HG02588 (cell line): ENCODE measurements at regions not wholly inside any gene's neighbourhood (a gene's known extent, or its start where the extent isn't known, plus 50 kb on each side); places are given as distances from the start of the nearest gene placed in this dataset.

Experiments used
- ATAC-seq: cut with Tn5 transposase; IDR thresholded peaks from one replicate; pipeline ENCODE4 v1.9.1; 2021; ENCODE audit warnings: mild to moderate bottlenecking, moderate library complexity; ENCODE audit not compliant: unreplicated experiment

DNA sequence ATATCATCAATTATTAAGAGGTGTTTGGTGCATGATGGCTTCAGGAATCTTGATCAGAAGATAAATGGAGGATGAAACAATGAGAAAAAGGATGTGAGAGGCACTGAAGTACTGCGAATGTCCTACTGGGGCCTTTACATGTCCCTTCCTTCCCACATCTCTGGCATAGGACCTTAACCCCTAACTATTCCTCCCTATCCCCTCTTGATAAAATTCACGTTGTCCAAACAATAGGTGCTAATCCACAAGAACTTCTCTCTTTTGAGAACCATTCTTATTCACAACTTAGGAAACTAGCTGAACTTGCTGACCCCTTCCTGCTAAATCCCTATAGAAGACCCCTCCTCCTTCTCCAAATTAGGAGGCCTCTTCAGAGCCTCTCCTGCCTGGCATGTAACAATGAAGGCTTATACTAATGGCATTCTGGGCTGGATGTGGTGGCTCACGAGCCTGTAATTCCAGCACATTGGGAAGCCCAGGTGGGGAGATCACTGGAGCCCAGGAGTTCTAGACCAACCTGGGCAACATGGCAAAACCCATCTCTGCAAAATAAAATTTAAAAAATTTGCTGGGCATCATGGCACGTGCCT lies 276.5 kb upstream of the SMARCA2 start:
- no peak for ATAC-seq

DNA sequence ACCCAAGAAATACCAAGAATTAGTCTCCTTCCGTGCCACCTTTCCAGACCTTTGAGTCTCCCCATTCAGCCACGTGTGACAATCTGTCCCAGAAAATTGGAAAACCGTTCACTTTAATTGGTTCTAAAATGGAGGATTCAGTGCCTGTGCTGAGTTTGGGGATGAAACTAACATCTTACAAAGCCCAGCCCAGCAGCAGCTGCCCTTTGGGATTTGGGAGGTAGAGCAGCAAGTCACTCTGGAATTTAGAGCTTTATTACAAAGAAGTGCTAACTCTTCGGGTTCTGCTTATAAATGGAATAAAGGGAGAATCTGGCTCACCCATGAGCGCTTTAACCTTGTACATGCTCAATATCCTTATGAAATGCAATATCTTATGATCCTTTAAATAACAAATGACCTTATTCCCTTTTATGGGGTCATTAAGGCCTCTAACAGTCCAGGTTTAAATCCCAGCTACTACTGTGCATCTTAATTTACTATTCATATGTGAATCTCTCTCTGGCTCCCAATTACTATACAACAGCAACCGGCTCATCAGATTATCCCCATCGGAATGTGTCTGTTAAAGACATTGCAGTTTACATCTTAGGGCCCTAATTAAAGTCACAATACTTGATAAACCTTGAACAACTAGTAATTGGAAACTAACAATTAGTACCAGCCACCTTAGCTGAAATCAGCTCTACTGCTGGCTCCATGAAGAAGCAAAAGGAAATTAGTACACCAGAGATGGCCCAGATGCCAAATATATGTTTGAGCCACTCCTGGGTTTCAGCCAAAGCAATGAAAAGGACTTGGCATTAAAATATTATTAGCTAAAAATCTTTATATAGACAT lies 271.8 kb upstream of the SMARCA2 start:
- ATAC-seq, result no peak

DNA sequence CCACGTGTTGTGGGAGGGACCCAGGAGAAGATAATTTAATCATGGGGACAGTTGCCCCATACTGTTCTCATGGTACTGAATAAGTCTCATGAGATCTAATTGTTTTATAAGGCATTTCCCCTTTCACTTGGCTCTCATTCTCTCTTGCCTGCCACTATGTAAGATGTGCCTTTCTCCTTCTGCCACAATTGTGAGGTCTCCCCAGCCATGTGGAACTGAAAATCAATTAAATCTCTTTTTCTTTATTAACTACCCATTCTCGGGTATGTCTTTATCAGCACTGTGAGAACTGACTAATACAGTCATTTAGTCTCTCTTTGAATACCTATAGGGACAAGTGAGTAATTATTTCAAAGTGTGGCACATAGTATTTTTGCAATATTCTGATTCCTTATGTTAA lies 269.2 kb upstream of the SMARCA2 start:
- ATAC-seq, result no peak

DNA sequence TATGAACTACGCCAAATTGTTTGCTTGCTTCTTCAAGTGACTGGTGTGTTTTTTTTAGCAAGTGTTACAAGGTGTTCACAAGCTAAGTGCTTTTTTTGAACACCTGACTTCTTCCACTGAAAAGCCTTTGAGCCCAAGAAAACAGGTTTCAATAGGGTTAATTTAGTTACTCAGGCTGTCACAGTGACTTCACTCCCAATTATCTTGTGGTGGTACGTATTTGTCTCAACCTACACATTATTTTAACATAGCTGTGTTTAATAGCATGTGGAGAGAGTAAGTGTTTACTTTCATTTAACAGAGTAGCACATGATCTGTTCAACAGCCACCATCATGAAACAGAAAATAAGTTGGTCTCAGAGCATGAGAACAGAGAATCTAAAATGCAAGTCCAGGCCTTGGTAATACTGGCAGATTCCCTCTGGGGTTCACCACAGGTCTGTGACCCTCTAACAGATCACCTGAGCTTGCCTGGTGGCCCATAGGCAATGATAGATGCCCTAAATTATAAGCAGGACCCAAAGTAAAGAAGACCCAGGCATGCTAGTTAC lies 267.7 kb upstream of the SMARCA2 start:
- ATAC-seq, result peak; percentile 66

DNA sequence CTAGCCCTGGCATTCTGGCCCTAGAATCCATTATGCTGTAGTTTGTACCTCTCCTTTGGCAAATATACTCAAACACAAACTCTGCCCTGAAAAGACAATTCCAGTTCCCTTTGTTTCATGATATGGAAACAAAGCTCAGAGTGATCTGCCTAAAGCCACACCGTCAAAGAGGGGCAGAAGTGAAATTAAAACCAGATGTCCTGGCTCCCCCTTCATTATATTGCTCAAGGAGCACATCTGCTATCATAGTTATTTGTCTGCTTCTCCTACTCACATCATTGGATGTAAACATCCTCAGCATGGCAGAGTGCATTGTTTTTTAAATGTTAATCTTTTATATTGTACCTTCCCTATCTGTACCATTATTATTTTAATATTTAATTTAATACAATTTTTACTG lies 266.7 kb upstream of the SMARCA2 start:
- ATAC-seq, result no peak

DNA sequence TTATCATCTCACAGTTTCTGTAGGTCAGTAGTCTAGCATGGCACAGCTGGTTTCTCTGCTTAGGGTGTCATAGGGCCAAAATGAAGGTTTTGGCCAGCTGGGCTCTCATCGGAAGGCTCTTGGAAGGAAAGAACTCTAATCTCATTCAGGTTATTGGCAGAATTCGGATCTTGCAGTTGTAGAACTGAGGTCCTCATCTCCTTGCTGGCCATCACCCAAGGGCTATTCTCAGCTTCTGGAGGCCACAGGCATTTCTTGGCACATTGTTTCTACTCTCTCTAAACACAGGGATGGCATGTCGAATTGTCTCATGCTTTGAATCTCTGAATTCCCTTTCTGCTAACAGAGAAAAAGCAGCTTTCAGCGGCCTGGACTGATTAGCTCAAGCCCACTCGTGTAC lies 258.0 kb upstream of the SMARCA2 start:
- no peak for ATAC-seq

DNA sequence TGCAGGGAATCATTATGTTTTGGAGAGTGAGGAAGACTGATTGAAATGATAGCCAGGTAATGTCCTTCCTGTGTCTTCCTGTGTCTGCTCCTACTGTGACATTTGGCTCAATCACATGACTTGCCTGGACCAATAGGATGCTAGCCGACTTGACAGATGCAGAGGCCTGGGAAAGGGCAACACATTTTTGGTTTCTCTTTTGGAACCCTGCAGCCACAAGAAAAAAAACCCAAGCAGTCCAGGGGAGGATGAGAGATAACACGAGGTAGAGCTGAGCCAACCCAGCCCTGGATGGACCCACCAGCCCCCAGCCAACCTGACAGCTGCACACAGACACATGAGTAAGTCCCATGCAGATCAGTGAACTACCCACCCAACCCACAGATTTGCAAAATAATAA lies 256.1 kb upstream of the SMARCA2 start:
- peak; percentile 82 for ATAC-seq

DNA sequence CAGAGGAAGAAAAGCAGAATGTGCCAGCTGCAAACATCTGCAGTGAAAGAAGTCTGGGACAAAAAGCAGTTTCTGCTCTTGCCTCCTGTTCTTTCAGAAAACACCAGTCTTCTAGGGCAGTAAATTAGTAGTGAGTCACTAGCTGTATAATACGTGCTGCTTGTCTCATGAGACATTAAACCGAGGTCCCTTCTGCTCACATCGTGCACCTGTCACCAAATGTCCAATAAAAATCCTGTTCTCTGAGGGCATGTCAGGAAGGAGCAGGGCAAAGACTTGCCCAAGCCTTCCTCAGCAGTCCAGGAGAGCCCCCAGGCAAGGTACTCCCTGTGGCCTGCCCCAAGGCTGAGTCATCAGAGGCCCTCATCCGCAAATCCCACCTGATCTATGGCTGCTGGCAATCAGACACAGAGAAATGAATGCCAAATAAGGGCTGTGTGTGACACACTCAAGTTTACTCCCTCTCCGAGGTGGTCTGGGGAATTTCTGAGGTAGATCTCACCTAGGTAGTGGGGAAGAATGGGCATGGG lies 255.3 kb upstream of the SMARCA2 start:
- no peak for ATAC-seq

DNA sequence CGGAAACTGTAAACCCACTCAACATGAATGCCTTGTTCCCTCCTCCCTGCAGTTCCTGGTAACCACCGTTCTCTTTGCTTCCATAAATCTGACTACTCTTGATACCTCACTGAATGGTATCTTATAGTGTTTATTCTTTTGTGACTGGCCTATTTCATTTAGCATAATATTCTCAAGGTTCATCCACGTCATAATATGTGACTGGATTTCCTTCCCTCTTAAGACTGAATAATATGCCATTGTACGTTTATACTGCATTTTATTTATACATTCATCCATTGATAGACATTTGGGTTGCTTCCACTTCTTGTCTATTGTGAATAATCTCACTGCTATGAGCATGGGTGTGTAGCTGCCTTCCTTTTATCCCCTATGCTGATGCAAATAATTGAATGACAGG lies 253.3 kb upstream of the SMARCA2 start:
- no peak for ATAC-seq

DNA sequence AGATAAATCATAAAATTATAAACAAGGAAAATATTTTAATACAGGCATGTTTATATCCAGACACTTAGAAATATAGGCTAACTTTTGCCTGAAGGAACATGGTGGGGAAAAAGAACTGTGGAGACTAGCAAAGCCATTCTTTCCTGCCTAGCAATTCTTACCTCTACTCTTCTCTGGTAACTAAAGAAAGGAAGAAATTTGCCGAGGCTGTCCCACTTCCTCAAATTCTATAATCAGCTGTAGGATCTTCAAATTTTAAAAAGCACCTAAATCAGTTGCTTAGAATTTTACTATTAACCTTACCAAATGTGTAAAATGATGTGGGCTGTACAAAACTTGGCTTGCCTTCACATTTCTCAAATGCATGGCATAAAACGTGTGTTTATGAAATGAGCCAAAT lies 249.1 kb upstream of the SMARCA2 start:
- ATAC-seq, result no peak

DNA sequence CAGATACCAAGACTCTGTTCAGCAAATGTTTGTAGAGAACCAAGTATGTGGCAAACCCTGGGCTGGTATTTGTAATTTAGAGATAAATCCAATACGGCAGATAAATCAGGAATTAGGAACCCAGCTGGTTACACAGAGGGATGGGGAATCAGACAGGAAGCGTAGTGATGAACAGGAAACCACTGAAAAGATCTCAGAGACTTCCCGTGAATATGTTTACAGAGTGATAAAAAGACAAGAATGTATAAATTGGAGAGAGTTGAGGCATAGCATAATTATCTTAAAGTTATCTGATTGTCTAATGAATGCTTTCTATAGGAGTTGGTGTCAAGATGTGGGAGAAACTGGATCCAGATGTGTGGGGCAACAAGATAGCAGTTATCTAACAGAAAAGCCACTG lies 246.6 kb upstream of the SMARCA2 start:
- no peak for ATAC-seq

DNA sequence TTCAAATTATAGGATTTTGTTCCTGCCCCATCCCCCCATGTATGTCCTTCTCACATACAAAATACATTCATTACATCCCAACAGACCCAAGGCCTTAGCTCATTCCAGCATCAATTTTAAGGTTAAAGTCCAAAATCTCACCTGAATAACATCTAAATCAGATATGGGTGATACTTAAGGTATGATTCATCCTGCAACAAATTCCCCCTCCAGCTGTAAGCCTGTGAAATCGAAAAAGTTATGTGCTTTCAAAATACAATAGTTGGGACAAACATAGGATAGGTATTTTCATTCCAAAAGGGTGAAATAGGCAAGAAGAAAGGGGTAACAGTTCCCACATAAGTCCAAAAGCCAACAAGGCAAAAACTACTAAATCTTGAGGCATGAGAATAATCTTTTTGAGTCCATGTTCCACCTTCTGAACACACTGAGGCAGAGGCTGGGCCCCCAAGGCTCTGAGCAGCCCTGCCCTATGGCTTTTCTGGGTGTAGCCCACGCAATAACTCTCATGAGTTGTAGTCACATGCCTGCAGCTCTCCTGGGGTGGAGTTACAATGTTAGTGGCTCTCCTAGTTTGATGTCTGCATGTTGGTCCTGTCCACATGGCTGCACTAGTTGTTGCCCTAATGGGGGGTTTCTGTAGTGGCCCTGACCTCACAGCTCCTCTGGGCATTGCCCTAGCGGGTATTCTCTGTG lies 243.9 kb upstream of the SMARCA2 start:
- ATAC-seq, result no peak

DNA sequence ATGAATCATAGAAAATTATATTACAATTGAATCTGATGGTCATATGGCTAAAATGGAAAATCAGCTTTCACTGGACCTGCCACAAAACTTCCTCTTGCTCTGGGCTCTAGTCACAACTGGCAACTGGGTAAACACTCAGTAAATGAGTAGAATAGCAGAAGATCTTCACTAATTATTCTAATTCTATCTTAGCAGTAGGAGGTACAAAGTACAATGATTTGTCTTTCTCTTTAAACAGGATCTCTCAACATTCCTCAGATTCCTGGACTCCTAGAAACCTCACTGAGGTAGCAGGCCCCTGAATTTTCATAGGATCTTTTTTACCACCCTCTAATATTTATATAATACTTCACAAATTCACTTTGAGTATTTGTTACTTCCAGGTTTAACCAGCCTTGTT lies 239.9 kb upstream of the SMARCA2 start:
- no peak for ATAC-seq

DNA sequence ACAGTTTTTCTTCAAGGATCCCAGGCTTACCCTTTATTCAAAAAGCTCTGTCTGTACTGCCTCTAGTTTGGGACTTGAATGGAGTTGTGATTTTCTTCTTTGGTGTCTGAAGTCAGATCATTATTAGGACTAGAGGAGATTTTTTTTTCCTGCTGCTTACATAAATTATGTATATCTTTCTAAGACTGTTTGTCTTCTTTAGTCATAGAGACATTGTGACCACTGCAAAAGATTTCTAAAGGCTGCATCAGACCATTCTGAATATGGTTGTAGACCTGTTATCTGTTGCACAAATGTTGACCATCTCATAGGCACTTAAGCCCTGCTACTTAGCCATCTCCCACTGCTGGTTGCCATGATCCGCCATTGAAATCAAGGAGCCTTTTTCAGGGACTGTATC lies 238.5 kb upstream of the SMARCA2 start:
- ATAC-seq, result no peak

DNA sequence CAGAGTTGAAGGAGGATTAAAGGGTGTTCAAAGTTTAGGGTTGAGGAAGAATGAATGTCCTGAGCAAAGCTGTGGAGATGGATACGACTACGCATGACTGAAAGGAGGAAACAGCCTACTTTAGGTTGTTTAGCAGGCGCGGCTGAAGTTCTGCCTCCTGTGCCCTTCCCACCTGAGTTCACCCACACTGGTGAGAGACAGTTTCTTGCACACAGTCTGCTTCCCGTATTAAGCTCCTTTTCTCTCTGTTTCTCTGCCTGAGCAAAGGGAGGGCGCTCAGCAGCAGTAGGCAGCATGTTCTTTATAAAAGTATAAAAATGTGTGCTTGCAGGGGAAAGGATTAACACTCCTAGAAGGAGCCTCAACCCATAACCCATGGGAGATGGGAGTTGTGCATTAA lies 224.0 kb upstream of the SMARCA2 start:
- ATAC-seq, result no peak

DNA sequence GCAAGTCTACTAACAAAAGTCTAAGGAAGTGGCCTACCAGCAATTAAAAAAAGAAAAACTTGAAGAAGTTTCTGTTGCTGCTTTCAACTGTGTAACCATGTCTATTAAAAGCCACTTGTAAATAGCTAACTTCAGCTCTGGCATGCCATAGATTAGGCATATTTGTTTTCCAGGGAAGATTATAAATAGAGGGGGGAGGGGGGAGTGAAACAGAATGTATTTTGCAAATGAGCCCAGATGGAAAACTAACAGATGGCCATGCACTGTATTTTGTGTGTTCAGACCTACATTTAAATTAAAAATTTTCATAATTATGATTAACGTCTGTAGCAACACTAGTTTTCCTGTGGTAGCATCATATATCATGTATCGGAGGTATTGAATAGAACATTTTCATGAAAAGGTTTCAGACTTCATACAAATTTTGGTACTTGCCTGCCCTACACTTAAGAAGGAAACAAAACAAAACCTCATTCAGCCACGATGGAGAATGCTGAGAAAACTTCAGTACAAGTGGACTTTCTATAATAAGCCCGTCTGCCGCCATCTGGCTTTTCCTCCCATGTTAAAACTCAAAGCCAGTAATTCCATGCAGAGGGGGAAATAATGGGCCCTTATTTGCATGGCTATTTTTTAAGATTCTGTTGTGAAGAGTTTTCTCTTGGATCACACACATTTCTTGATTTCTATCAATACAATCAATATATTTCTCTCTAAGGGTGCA lies 220.4 kb upstream of the SMARCA2 start:
- no peak for ATAC-seq

DNA sequence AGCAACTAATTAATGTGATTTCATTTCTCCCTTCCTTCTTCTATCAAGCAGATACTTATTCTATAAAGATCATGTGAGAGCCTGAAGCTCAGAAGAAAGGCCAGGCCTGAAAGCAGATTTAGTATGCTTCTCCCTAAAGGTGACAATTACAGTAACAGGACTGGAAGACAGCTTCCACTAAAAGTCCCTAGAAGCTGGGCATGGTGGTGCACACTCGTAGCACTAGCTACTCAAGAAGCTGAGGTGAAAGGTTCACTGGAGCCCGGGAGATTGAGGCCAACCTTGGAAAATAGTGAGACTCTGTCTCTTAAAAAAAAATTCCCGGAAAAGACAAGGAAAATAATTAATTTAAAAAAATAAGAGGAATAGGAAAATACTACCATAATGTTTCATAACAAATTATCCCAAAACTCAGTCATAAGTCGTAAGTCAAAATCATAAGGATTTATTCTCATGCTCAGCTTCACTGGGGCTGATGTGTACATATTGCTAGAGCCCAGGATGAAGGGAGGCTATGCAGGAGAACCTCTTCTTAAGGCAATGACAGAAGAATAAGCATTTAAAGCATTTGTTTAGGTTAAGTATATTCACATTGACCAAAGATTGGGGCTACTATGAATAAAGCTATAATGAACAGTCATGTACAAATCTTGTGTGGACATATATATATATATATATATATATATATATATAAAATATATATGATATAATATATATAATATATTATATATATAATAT lies 210.8 kb upstream of the SMARCA2 start:
- ATAC-seq, result no peak

DNA sequence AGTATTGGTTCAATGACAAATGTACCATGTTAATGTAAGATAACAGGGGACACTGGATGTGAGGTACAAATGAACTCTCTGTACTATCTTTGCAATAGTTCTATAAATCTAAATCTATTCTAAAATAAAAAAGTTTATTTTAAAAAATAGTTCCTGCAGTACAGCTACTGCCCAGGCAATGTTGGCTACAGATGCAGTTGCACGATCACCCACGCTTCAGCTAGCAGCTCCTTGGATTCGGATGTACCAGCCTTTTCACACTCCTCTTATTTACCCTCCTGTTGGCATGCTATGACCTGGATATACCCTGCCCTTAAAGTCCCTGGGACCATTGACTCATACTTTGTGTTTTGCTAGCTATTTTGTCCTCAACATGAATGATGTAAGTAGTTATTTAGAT lies 185.4 kb upstream of the SMARCA2 start:
- ATAC-seq, result no peak

DNA sequence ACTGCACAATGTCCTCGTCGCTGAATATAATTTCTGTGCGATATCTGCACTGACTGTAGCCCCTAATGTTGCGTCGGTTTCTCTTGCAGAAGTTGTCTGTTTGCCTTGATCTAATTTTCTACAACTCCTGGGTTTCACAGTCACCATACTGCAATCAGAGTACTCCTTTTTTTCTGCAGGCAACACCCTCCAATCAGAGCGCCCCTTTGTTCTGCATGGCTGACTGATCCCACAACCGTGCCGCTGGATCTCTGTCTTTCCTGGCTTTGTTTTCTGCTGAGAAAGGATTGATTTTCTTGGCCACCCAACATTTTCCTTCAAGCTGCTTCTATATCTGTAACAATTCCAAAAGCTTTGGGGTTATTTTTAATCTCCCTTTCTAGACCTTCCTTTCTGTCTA lies 182.2 kb upstream of the SMARCA2 start:
- no peak for ATAC-seq

DNA sequence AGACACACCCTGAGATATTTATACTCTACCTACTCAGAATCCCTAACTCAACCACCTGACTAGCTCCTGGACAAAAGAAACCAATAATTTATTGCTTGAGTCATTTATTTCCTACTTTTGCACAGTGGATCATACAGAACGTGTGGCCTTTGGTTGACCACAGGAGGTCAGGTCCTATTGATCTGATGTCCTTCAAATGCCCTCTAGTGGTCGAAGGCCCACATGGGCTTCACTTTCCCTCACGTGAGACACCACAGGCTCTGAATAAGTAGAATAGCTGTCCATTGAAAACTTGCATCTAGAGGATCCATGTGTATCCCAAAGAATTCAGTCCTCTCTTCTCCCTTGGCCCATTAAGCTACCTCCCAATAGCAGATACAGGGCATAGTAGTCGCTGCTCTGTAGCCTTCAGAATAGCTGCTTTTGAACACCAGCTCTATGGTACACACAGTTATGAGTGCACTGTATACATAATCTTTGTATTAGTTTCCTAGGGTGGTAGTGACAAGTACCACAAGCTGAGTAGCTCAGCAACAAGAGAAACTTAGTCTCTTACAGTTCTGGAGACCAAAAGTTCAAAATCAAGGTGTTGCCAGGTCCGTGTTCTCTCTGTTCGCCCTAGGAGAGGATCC lies 177.6 kb upstream of the SMARCA2 start:
- no peak for ATAC-seq
